HG03442 (cell line): ENCODE measurements at regions not wholly inside any gene's neighbourhood (a gene's known extent, or its start where the extent isn't known, plus 50 kb on each side); places are given as distances from the start of the nearest gene placed in this dataset.

Experiments
- ATAC-seq: cut with Tn5 transposase; IDR thresholded peaks from one replicate; pipeline ENCODE4 v1.9.1; 2021; ENCODE audit warnings: mild to moderate bottlenecking, moderate library complexity; ENCODE audit not compliant: unreplicated experiment

GRCh38 chr1:38128511-38128910 lies 81.9 kb upstream of the POU3F1 start:
- no peak for ATAC-seq

- ATAC-seq = no peak
Observed at GRCh38 chr1:38127428-38127827, 80.8 kb upstream of the POU3F1 start.

- no peak for ATAC-seq
Observed at GRCh38 chr1:38126970-38127369, 80.4 kb upstream of the POU3F1 start.

DNA sequence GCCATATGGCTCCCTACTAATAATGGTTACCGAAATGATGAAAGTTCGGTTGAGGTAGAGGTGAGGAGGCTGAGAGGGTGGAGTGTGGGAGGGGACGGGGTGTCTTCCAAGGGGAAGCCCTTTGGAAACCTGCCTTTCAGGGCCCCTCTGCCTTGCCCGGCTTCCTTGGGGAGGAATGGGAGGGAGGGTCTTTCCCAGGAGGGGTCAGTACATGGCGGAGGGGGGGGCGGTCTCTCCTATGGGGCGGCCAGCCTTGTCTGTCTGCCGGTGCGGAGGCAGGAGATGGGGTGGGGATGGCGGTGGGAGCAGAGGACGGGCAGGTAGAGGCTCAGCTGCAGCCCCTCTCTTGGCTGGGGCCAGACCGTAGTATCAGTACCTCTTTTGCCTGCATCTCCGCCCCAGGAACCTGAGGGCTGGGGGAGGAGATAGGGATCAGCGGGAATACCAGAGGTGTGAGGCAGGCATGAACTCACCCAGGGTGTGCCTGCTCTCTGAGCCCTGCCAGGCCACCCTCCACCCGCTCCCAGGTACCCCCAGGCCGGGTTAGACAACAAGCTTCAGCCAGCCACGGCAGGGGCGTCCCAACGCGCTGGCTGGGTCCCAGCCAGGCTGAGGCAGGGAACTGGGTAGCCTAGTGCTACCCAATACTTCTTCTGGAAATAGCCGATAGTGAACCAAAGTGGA lies 79.4 kb upstream of the POU3F1 start:
- ATAC-seq = no peak

- no peak for ATAC-seq
Observed at GRCh38 chr1:38125016-38125415, 78.4 kb upstream of the POU3F1 start.

DNA sequence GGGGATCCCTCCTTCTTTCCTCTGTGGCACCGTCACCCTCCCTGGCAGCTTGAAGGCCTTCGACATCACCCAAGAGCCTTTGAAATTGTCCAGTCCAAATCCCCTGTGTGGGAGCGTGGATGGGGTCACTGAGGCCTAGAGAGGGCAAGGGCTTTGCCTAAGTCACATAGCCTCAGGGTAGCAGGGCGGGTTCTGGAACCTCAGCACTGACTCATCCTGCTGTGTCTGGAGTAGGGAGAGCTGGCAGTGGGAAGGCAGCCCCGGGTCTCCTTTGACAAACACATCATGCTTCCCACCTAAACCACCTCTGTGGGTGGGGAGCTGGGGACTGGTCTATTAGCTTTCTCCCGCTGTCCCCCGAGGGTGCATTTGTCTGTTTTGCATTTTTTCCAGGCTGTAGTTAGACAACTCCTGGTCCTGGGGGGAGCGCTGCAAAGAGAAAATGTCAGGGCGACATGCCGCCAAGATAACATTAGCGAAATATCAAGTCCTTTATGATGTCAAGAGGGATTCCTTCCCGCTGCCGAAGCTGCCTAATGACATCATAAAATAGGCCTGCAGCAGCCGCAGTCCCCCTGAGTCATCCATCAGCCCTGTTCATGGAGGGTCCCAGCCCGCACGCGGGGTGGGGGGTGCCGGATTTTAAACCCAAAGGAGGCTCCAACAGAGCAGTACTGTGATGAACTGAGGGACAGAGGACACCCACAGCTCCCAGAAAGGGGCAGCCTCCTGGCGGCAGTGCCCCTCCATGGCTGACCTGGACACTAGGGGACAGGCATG lies 77.0 kb upstream of the POU3F1 start:
- no peak for ATAC-seq

- no peak for ATAC-seq
Observed at GRCh38 chr1:38121231-38121680, 74.7 kb upstream of the POU3F1 start.

GRCh38 chr1:38120552-38121230 lies 74.1 kb upstream of the POU3F1 start:
- ATAC-seq = no peak

DNA sequence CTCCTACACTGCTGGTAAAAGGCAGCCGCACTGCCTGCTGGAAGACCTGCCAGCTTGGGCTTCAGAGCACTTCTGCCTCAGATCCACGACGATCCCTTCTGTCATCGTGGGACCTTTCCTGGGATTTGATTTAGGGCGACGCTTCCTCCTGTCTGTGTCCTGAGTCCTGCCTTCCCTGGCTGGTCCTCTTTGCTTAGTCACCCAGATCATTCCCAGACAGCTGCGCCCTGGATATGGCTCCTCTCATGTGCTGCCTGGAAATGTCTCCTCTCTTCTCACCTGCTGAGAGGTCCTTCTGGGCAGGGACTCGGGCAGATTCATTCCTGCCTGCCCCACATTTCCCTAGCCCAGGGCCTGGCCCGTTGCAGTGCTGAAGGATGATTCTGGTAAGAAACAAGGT lies 72.4 kb upstream of the POU3F1 start:
- ATAC-seq = no peak

DNA sequence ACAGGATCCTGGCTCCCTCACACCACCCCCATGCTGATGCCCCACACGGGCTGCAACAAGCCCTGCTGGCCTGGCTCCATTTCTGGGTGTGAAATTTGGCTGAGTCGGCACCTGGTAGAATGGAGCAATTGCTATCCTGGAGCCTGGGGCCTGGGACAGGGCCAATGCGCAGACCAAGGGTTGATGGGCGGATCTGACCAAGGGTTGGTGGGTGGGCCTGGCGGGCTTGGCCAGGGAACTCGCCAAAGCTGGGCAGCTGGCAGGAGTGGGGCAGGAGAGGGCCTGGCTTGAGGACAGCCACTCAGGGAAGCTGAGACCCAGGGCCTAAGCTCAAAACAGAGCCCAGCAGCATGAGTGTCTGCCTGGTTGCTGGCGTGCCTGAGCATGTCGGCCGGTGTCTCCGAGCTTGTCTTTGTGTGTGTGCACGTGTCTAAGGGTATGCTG lies 70.9 kb upstream of the POU3F1 start:
- no peak for ATAC-seq

DNA sequence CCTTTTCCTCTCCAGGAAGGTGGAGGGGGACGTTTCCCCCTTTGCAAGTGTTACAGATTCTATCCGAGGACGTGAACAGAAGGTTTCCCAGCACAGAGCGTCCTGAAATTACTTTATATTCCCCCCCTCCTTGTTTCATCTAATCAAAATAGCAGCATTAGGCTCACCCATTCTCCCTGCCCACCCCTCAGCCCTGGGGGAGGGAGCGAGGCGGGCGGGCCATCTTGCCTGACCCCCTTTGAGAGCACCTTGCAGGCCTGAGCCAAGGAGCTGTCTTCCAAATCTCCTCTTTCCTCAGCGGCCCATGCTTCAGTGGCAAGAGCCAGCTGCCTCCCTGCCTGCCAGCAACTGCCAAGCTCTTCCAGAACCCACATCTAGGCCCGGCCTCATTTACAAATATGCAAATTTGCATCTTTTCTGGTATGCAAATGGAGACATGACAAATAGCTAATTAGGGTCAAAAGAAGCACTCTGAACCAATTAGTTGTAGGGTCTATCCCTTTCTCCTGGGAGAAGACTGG lies 69.1 kb upstream of the POU3F1 start:
- ATAC-seq = no peak

- no peak for ATAC-seq
Observed at GRCh38 chr1:38115226-38115625, 68.6 kb upstream of the POU3F1 start.

GRCh38 chr1:38114241-38115026 lies 67.8 kb upstream of the POU3F1 start:
- no peak for ATAC-seq

GRCh38 chr1:38113159-38113666 lies 66.6 kb upstream of the POU3F1 start:
- no peak for ATAC-seq

DNA sequence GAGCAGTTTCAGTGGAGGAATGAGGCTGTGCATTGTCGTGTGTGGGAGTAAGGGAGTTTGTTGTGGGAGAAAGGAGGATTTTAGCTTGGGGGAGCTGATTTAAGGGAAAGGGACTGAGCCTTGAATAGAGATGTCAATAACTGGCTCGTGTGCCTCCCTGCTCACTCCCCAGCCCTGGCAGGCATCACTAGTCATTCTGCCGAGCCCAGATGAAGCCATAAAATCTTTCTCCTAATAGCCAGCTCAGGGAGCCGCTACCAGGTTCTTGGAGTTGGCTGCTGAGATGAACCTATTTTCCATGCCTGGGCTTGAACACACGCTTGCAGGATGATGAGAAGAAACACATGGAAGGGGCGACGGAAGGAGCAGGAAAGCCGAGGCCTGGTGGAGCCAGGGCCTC lies 65.0 kb upstream of the POU3F1 start:
- ATAC-seq = no peak

DNA sequence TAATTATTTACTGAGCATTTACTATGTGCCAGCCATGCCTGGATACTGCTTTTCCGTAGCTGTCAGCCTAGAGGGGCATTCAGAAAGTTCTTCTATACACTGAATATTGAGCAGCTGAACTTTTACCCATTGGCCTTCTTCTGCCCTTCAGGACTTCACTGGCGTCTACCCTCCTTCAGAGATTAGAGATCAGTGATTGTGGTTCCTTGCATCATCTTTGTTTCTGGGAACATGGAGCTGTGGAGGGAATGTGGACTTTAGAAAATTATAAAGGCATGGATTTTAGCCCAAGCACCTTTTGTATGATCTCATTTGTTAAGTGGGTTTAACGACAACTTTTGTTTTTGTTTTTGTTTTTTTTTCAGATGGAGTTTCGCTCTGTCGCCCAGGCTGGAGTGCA lies 58.7 kb upstream of the POU3F1 start:
- no peak for ATAC-seq

GRCh38 chr1:38102636-38103035 lies 56.0 kb upstream of the POU3F1 start:
- no peak for ATAC-seq

DNA sequence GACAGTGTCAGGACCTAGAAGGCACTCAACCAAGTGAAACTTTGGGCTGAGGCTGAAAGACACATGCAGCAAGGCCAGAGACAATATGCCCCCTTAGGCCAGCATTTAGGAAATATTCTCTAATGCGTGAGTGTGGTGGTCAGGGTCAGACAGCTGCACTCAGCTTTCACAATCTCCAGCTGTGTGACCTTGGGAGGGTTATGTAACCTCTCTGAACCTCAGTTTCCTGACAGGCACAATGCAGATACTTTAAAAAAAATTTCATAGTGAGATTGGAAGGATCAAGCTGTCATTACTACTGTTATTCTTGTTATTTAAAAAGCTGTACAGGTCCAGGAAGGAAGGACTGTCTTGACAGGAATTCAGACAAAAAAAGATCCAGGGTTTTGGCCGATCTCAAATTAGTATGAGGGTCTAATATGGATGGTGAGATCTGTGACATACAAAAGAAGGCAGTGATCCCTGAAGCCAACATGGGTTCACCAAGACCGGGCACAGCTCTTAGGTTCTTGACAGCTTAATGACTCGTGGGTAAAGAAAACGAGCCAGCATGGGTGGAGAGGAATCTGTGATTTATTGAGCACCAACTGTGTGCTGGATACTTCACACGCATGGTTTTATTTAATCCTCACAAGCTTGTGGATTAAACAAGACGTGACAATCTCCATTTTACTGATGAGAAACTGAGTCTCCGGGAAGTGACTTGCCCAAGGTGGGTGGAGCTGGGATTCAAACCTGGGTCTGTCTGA lies 54.6 kb upstream of the POU3F1 start:
- ATAC-seq = no peak

DNA sequence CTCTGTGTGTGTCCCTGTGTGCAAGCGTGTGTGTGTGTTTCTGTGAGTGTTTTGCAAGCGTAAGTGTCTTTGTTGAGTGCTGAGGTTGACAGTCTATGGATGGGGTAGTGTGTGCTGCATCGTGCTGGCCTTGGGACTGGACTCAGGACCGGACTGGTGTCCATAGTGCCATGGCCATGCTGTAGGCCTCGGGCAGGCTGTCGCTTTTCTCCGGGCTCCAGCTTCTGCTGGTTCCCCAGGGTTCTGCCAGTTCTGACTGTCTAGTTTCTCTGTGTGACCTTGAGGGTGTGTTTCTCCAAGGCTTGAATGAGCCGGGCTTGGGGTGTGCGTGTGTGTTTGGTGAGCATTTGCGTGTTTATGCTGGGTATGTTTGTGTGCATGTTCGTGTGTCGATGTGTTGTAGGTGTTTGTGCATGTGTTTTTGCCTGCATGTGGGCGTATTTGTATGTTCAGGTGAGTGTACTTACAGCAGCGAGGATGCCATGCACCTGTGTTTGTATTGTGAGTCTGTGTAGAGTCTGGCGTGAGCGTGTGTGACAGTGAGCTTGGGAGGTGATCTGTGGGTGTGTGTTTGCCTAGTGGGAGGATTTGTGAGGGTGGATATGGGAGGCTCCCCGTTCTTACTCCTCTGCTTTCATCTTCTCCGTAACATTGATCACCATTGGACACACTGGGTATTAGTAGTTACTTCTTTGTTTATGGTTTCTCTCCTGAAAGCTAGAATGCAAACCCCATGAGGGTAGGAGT lies 51.7 kb upstream of the POU3F1 start:
- no peak for ATAC-seq
